Heart right ventricle (tissue), 16 donors: ENCODE measurements at regions not wholly inside any gene's neighbourhood (a gene's known extent, or its start where the extent isn't known, plus 50 kb on each side); places are given as distances from the start of the nearest gene placed in this dataset.

ENCODE experiments used
- ATAC-seq, 8 donors: fragments of 200-7000 bp; cut with Tn5 transposase; one replicate each; pipeline ENCODE4 v1.9.1; 2020; ENCODE audit warnings: mild to moderate bottlenecking in 8 of 8, moderate library complexity in 8 of 8, moderate number of reproducible peaks in 1 of 8
- DNase-seq, 2 donors: peaks; one replicate each; pipeline ENCODE4 v3.0.0-alpha.2; 2020
- H3K27ac ChIP-seq, 10 donors: fragments of 200-600 bp; sonication (generic) in 2 of 10; one replicate each; pipeline versions ENCODE4 v1.5.0 to v1.8.0; 2020 to 2022; ENCODE audit warnings: mild to moderate bottlenecking in 3 of 10
- H3K27me3 ChIP-seq, 7 donors: fragments of 200-600 bp; one replicate each; pipeline ENCODE4 v1.8.0; 2021 to 2022; ENCODE audit warnings: mild to moderate bottlenecking in 2 of 7
- H3K36me3 ChIP-seq, 9 donors: fragments of 200-600 bp; sonication (generic) in 1 of 9; one replicate each; pipeline versions ENCODE4 v1.5.0 to v1.8.0; 2020 to 2022; ENCODE audit warnings: mild to moderate bottlenecking in 2 of 9
- H3K4me1 ChIP-seq, 9 donors: fragments of 200-600 bp; sonication (generic) in 1 of 9; one replicate each; pipeline versions ENCODE4 v1.5.0 to v1.8.0; 2020 to 2022; ENCODE audit warnings: mild to moderate bottlenecking in 4 of 9
- H3K4me3 ChIP-seq, 10 donors: fragments of 200-600 bp; sonication (generic) in 2 of 10; one replicate each; pipeline versions ENCODE4 v1.5.0 to v1.8.0; 2020 to 2022; ENCODE audit warnings: mild to moderate bottlenecking in 7 of 10, moderate library complexity in 2 of 10
- H3K9me3 ChIP-seq, 11 donors: fragments of 200-600 bp in 10 of 11; sonication (generic) in 2 of 11; one replicate each; pipeline versions ENCODE4 v1.5.0 to v1.8.0; 2013 to 2022; ENCODE audit warnings: mild to moderate bottlenecking in 2 of 11, control low read depth in 1 of 11, moderate library complexity in 1 of 11
- WGBS, 2 donors: extraction: QIAGEN DNeasy Blood & Tissue Kit; methylation state at CpG; one replicate each; pipeline ENCODE4 v1.1.7; 2013; ENCODE audit warnings: inconsistent platforms in 1 of 2; 5-methylcytosine and 5-hydroxymethylcytosine counted together
- intact Hi-C, 10 donors: fragments of 100-400 bp; cut with DNase I; formaldehyde crosslinking; loops; one replicate each; pipeline versions ENCODE4 v1.11.1 to v1.14.2; 2022
- TF ChIP-seq, protein P1 (sequence below), 9 donors: fragments of 200-600 bp; sonication (generic) in 2 of 9; IDR thresholded peaks; one replicate each; pipeline versions ENCODE4 v1.5.0 to v1.8.0; 2021 to 2022; ENCODE audit warnings: antibody characterized with exemption in 9 of 9, mild to moderate bottlenecking in 5 of 9, moderate library complexity in 1 of 9
- donor health status: Arrhythmogenic right ventricular cardiomyopathy.
- donor health status: ischemic (EF 13 %, LVEDD 7.1; RV severe dilation, severe dysfunction).
- donor health status: healthy with polysubstance abuse.
- donor health status: DM: no; HTN: yes; CAD: no.
- donor health status: DM: no; HTN: no; CAD: no.
- donor health status: ischemic (EF 25% LVEDD 6.9; RV normal size, moderate dysfunction).
- donor health status: ischemic (EF 25% LVEDD 5.7; RV mildly dilated, moderate dysfunction).
- donor health status: healthy.
- donor health status: DM: yes; HTN: yes; CAD: no.
- donor health status: Ischemic cardiomyopathy.
- donor health status: ischemic (EF 35%, LVEDD 5.7; RV mildly dilated, moderate dysfunction).
- donor health status: nonischemic (EF 11% LVEDD 7.7; RV severe dilation, severe dysfunction).
- donor health status: DM: yes; HTN: yes; CAD: no.
- donor health status: PGD.
- donor health status: ischemic (EF 29% LVEDD 5.4; RV normal size, mild dysfunction).
- donor health status: nonischemic (EF 23%, LVEDD 6.1; RV moderate dilation, normal function).

DNA sequence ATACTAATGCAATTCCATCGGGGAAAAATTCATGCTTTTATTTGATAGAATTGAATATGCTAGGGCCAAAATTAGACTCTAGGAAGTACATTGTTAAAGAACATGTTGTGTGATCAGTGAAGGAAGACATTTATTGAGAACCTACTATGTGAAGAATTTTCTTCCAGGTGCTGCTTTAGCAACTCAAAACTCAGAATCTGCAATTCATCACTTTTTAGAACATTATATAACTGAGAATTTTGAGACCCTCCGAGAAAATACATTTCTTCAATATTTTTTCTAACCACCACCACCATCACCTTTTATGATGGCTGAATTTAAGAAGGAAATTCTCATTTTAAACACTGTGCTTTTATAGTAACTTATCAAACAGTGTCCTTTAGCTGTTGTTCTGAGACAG, 315.2 kb downstream of the FIGN start:
- no peak overlapping the region for H3K4me3 ChIP-seq
- no peaks in the 10 kb centered on the region for H3K36me3 ChIP-seq
- DNase-seq: no peak
- WGBS, 2 donors: 95 to 98% methylated on average over 2 of the region's 2 CpGs
- ATAC-seq: no peak
- intact Hi-C loops: no loop called here
- H3K27me3 ChIP-seq: no peaks in the 10 kb centered on the region
- no peak overlapping the region for H3K27ac ChIP-seq
- TF ChIP-seq, protein P1, sequence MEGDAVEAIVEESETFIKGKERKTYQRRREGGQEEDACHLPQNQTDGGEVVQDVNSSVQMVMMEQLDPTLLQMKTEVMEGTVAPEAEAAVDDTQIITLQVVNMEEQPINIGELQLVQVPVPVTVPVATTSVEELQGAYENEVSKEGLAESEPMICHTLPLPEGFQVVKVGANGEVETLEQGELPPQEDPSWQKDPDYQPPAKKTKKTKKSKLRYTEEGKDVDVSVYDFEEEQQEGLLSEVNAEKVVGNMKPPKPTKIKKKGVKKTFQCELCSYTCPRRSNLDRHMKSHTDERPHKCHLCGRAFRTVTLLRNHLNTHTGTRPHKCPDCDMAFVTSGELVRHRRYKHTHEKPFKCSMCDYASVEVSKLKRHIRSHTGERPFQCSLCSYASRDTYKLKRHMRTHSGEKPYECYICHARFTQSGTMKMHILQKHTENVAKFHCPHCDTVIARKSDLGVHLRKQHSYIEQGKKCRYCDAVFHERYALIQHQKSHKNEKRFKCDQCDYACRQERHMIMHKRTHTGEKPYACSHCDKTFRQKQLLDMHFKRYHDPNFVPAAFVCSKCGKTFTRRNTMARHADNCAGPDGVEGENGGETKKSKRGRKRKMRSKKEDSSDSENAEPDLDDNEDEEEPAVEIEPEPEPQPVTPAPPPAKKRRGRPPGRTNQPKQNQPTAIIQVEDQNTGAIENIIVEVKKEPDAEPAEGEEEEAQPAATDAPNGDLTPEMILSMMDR (IDR thresholded peaks at IDR 0.05): no peak
- H3K4me1 ChIP-seq: no peaks in the 10 kb centered on the region
- H3K9me3 ChIP-seq: peaks cover 0 to 7% (median 0%) of the 10 kb centered on the region in 11 donors

DNA sequence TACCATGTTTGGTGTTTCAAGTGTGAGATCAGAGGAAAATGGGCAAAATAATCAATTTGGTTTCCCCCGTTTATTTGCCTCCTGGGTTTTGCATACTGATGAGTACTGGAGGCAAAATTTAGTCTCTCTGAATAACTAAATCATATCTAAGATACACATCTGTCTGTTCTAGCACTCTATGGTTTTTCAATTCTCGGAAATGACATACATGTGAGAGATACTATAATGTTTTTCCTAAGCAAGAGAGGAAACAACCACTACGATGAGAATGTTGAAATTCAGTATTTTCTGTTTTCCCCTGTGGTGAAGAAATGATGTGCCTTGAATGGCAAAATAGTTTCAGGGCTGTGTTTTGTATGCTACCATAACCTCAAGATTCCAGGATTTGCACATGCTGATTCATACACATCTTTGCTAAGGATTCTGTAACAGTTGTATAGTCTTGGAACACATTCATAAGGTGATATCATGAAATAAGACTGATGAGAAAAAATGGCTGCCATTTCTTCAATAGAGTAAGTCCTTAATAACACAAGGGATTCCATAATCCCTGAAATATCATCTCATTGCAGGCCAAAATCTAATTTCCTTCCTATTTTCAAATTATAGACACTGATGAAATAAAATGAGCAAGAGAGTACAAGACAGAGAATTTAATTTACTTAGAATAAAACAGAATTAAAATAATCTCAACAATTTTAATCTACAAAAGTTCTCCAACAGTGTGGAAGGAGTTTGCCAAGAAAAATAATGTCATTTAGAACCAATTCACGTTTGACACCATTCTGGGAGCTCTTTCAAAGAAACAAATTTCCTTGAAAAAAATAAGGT, 316.6 kb downstream of the FIGN start:
- intact Hi-C loops: no loop called here
- H3K27me3 ChIP-seq: no peaks in the 10 kb centered on the region
- H3K4me1 ChIP-seq: no peaks in the 10 kb centered on the region
- ATAC-seq: no peak
- no peaks in the 10 kb centered on the region for H3K36me3 ChIP-seq
- peaks cover 0 to 9% (median 0%) of the 10 kb centered on the region in 11 donors for H3K9me3 ChIP-seq
- TF ChIP-seq, protein P1 (IDR thresholded peaks at IDR 0.05): no peak
- no peak overlapping the region for H3K4me3 ChIP-seq
- DNase-seq: no peak
- 65 to 77% methylated on average over 4 of the region's 4 CpGs for WGBS, 2 donors
- no peak overlapping the region for H3K27ac ChIP-seq

DNA sequence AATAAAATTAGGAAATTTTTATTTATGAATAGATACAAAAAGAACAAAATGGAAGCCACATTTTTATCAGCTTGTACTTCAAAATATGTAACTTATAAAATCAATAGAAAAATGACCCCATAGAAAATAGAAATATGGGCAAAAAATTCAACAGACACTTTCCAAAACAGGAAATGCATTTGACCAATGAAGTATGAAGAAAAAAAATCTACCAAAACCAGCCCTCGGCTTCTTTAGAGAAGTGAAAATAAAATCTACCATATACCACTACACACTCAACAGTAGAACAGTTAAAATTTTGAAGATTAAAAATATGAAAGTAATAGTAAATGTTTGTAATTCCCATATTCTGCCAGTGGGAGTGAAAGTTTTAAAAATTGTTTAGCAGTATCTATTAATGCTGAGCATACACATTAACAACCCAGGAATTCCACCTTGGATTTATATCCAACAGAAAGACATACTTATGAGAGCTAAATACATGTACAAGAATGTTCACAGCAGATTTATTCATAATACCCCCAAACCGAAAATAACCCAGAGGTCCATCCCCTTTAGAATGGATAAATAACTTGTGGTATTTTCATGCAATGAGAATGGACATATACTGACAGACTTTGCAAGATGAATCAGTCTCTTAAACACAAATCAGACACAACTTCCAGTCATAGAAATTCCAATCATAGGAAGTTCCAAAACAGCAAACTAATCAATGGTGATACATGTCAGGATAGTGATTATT, 318.0 kb downstream of the FIGN start:
- TF ChIP-seq, protein P1 (IDR thresholded peaks at IDR 0.05): no peak
- no peak overlapping the region for H3K27ac ChIP-seq
- WGBS, 2 donors: 85 to 88% methylated on average over 2 of the region's 2 CpGs
- peaks cover 0 to 9% (median 0%) of the 10 kb centered on the region in 11 donors for H3K9me3 ChIP-seq
- intact Hi-C loops: no loop called here
- H3K4me3 ChIP-seq: no peak overlapping the region
- H3K36me3 ChIP-seq: no peaks in the 10 kb centered on the region
- H3K4me1 ChIP-seq: no peaks in the 10 kb centered on the region
- H3K27me3 ChIP-seq: no peaks in the 10 kb centered on the region
- ATAC-seq (no peak), DNase-seq (no peak)

DNA sequence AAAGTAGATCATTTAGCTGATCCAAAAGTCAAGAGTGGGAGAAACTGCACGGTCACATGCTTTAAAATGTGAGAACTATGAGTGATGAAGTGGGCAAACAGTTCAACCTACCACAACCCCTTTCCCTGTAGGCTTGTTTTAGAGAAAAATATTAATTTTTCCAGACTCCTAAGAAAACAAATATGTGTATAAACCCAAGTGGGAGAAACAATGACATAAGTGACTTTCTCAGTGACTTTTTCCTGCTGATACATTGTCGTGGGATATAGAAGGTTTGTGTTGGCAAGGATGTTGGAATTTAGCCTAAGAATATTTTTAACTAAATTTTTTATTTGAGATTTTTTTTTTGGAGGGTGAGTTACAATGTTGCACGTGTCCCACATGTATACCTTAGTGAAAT, 321.7 kb downstream of the FIGN start:
- Histone ChIP-seq H3K27ac (no peak overlapping the region), H3K27me3 (no peaks in the 10 kb centered on the region), H3K4me1 (no peaks in the 10 kb centered on the region), H3K36me3 (no peaks in the 10 kb centered on the region), H3K4me3 (no peak overlapping the region), H3K9me3 (peaks cover 0 to 9% (median 0%) of the 10 kb centered on the region in 11 donors)
- TF ChIP-seq, protein P1 (IDR thresholded peaks at IDR 0.05): no peak
- DNase-seq: no peak
- intact Hi-C loops: no loop called here
- ATAC-seq: no peak
- WGBS, 2 donors: 55 to 67% methylated on average over 3 of the region's 3 CpGs
